ENCODE measurements at regions not wholly inside any gene's neighbourhood (a gene's known extent, or its start where the extent isn't known, plus 50 kb on each side); places are given as distances from the start of the nearest gene placed in this dataset.
"Not testable (repeated sequence)": the region's sequence is repeated elsewhere in the genome, so short reads cannot be mapped to it uniquely, and the experiment has no call there.

DNA sequence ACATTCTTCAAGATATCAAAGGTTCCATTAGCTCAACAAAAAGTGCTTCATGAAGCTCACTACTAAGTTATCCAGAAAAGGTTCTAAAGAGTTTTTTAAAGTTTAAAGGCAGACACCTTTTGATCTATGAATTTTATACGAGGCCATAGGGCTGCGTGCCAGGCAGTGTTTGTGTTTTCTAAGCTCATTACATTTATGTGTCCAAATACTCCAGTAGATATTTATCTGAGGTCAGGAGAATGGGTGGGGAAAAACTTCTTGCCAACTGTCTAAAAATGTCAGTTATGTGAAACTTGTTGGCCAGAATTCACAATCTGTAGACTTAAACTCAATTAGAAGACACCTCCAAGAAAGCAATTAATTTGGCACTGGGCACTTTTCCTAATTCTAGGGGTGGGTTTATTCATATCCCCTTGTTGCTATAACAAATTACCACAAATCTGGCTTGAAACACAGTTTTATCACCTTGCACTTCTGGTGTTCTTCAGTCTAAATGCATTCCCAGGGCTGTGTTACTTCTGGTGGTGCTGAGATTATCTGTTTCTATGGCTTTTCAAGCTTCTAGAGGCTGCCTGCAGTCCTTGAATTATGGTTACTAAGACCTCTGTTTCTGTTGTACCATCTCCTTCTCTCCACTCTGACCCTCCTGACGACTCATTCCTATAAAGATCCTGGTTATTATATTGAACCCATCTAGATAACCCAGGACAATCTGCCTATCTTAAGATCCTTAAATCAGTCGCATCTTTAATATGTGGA lies 1030.4 kb upstream of the CNTN5 start:
- no peak for DNase-seq

DNA sequence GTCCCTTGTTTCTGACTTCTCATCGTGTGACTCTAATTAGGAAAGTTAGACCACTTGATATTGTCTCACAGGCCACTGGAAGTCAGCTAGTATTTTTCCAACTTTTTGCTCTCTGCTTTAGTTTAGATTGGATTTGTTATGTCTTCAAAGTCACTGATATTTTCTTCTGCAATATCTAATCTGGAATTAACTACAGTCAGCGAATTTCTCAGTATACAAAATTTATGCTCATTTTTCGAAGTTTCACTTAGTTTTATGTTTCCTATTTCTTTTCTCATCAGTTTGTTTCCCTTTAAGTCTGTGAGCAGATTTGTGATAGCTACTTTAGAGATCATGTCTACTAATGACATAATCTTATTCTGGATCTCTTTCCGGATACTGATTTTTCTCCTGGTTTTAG lies 1027.2 kb upstream of the CNTN5 start:
- no peak for DNase-seq

DNA sequence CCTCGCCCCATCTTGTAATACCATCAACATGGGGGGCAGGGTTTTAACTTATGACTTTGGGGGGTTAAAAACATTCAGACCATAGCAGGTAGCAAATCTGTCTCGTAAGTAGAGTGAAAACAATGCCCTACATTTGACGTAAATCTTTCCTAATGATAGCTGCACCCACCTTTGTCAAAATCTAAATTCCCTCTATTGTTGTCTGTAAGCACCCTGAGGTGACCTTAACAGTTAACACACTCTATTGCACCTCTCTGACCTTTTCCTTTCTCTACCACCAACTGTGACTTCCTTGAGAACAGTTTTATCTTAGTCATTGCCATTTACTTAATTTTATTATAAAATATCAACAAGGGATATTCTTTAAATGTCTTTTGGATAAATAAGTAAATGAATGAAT lies 1024.9 kb upstream of the CNTN5 start:
- no peak for DNase-seq

DNA sequence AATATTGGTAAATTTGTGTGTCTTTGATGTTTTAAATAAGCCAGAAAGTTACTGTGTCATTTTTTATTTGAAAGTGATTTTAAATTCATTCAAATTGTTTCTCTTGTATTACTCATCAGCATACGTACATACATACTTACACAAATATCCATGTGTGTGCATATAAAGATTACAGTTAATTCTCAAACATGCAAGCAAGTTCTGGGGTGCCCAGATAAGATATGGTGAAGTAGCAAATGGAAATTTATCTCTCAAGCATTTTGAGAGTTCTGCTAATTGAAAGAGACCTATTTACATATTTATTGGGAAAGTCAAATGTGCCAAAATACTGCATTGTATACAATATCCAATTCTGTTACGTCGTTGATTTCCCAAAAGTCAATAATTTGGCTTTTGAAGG lies 1024.0 kb upstream of the CNTN5 start:
- no peak for DNase-seq

DNA sequence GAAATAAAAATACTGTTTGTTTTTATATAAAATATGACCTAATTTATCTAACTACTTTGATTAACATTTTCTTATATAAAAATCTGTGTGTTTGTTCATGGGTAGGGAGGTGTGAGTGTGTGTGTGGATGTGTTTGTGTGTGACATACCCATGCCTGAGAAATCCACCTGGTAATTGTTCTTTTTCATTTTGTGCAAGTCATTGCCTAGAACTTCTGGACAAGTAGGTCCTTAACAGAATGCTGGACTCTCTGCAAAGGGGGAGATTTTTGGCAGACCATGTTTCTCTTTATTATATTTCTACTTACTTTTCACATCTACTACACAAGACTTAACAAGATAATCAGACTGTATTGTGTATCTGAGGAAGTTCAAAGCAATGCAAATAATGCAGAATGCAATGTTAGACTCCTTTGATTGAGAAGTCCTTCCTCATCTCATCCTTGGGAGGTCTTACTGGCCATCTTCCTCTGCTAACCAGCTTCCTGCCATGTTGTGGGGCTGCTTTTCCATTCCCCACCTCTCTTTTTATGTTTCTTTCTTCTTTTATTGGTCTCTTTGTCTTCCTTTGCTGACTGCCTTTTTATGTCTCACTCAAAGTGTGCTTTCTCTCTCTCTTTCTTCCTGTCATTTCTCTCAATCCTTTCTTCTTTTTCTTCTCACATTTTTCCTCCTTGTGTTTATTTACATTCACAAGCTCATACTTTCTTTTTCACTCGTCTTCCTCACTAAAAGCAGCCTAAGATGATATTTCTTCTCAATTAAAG lies 1017.0 kb upstream of the CNTN5 start:
- no peak for DNase-seq

DNA sequence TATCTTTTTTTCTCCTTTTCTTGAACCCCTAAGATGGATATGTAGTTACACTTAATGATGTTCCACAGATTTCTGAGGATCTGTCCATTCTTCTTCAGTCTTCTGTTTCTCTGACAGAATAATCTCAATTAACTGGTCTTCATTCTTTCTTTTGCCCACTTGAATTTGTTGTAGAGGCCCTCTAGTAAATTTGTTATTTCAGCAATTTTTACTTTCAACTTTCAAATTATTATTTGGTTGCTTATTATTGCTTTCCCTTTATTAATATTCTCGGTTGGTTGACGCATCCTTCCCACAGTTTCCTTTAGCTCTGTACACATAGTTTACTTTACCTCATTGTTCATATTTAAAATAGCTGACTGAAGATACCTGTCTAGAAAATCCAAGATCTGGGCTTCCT lies 1013.7 kb upstream of the CNTN5 start:
- DNase-seq, result no peak

DNA sequence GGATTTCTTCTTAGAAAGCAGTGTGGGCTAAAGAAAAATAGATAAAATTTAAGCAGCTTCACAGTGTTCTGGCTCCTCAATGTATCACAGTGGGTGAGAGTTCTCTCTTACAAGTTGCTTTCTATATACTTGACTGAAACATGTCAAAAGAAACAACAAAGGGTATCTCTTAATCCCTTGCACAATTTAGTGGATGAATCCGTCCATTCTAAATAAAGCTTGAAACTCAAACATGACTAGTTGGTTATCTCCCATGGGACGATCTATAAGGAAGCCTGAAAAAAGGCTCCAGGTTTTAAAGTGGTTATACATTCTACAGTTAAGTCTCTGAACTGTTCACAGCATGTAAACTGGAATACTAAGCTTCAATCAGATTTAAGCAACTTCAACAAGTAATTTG lies 993.1 kb upstream of the CNTN5 start:
- DNase-seq, result no peak

DNA sequence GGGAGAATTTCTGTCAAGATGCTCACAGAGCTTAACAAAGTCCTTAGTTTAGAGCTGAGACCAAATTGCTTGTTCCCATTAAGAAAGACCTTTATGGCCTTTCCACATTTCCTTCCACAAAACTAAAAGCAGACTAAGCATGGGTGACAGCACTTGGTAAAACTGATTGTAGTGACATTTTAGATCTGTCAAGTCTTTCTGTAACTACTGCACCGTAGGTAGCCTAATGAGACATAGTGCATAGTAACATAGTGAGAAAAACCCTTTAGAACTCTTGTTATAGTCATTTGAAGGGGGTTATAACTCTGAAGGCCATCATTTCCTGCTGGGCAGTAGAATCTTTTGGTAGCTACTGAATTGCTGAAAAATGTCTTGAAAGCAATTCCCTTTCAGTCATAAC lies 990.9 kb upstream of the CNTN5 start:
- no peak for DNase-seq

DNA sequence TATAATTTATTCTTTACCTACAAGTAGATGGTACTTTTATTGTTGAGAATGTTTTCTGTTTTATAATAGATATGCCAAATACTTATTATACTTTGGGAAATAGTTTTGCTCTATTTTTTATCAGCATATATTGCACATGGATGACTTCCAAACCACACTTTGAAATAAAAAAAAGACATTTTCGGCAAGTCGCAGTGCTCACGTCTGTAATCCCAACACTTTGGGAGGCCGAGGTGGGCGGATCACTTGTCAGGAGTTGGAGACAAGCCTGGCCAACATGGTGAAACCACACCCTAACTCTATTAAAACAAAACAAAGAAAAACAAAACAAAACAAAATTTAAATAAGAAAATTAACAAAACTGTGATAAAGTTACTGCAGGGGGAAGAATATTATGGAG lies 983.9 kb upstream of the CNTN5 start:
- no peak for DNase-seq

DNA sequence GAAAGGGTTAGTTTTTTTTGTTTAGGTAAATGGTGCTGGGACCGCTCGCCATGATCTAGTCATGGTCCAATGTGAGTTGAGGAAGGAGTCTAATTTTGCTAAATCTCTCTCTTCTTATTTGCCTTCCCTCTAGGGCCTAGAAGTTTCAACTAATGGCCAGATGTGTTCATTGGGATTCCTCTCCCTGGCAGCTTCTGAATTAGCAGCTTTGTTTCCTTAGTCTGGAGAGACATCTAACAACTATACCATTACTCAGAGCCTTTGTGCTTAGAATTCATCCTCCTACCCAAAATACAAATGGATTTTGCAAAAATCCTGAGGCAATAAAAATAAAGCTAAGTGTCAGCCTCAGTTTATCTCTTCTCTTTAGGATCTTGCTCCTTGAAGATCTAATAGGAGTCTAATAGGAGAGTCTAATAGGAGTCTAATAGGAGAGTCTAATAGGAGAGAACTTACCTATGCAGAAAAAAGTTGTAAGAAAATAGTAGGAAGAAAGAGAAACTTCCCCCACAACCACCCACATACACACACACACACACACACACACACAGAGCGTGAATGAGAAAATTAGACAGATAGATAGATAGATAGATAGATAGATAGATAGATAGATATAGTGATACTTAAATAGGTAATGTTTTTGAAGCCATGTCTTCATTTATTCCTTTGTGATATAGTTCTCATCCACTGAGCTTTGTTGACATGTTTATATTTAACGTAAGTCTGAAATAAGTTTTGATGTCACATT lies 980.5 kb upstream of the CNTN5 start:
- no peak for DNase-seq

DNA sequence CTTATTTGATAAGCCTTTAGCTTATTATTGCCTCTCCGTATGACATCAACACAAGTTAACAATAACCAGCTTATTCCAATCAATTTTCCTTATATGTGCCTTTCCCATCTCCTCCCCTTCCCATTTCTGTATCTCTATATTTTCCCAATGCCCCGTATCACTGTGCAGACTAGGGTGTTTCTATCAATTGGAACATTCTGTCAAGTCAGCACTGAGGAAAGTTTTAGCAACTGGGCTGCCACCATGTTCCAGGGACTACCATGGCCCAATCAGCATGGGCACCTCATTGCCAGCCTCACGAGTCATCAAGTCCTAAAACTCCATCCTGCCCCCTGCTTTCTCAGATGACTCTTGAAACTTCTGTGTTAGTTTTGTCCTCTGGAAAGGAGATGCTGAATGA lies 973.1 kb upstream of the CNTN5 start:
- DNase-seq, result no peak

DNA sequence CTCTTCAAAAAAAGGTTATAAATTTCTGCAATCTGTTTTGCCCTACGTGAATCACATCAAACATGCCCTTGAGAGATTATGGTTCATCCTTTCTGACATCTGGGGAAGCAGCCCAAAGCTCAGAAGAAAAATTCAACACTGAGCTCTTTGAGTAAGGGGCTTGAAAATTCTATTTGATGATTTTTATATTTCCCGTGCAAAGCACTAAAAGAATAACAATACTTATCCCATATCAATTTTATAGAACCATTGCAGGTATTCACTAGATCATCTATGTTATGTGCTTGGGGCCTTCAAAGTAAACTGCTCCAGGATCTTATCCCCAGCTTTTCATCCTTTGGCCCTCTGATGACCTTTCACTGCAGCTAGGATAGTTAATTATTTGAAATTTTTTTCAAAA lies 966.9 kb upstream of the CNTN5 start:
- DNase-seq, result no peak

DNA sequence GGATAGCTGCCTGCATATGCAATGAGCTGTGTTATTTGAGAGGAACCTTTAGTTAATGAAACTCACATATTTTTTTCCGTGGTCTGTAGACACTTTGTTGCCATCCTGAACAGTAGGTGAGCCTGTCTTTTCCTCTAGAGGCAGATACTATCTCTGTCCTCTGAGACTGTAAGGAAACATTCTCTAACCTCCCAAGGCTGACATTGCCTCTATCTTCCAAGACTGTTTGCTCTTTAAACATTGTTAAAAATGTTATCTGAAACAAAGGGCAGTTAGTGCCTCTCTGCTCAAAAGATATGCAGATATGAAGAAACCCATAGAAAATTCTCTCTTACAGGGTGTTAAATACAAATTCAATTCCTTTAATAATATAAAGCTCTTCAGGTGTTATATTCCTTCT lies 963.8 kb upstream of the CNTN5 start:
- DNase-seq, result no peak

DNA sequence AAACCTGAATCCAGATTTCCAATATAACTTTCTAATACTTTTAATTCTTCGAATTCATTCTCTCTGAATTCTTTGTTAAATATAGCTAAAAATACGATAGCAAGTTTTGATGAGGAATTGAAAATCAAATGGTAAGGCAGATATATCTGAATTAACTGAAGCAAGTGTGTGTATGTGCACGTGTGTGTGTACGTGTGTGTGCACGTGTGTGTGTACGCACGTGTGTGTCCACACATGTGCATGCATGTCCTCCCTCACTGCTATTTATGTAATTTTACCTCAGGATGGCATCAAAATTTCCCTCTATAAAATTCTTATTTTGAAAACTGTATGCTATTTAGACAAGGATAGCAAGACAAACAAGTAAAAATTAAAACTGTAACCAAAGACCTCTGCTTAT lies 961.3 kb upstream of the CNTN5 start:
- DNase-seq, result no peak

DNA sequence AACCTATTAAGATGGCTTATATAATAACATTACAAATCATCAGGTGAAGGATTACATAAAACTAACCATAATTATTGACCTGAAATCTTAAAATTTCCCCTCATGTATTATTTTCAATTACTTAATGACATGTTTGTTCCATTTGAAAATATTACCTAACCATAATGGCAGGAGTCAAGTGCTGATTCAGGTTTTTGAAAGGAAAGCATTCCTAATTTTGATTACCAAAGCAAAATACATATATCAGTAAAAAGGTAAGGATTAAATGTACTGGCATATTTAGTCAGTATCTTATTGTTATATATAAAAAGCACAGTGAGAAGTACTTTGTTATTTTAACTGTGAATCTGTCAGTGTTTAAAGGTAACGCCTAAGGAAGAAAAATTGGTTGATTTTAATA lies 960.0 kb upstream of the CNTN5 start:
- no peak for DNase-seq

DNA sequence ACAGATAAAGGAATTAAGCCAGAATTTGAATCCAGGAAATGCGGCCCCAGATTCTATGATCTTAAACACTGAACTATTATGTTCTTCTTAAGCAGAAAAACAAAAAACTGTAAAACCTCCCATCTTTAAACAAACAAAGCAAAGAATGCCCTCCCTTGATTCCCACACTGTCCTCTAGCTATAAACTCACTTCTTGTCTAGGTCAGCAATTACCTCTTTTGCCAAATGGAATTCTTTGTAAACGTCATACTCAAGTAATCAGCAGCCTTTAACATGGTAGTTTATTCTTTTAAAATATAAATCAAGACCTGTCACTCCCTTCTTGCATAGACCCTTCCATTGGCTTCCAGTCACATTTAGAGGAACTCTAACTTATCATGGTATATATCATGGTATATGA lies 958.9 kb upstream of the CNTN5 start:
- no peak for DNase-seq

DNA sequence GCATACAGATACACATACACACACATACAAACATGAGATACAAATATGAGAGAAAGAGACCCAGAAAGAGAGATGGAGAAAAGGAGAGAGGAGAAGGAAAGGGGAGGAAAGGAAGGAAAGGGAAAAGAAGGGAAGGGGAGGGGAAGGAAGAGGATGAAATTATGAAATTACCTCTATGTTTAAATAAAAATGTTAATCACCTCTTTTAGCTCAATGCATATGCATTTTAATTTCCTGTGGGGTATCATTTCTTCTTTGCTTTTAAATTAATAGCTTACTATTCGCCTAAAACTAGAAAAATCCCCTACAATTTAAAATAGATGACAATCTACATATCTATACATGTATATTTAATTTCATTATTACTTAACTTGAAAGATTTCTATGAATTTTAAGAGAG lies 958.0 kb upstream of the CNTN5 start:
- no peak for DNase-seq

DNA sequence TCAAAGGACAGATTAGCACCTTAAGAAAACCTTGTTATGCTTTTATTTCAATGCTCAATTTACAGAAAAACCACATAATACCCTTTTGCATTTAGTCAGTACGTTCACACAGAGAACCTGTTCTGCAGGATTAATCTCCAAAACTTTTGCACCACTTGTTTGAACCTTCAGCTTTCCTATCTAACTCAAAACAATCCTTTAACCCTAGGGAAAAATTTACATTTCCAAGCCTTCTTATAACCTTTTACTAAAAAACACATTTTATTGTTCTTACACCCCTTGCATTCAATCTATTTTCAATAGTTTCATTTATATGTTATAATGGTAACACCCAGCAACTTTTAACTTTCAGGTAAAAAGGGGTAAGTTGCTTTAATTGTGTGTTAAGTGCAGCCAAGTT lies 952.5 kb upstream of the CNTN5 start:
- no peak for DNase-seq

DNA sequence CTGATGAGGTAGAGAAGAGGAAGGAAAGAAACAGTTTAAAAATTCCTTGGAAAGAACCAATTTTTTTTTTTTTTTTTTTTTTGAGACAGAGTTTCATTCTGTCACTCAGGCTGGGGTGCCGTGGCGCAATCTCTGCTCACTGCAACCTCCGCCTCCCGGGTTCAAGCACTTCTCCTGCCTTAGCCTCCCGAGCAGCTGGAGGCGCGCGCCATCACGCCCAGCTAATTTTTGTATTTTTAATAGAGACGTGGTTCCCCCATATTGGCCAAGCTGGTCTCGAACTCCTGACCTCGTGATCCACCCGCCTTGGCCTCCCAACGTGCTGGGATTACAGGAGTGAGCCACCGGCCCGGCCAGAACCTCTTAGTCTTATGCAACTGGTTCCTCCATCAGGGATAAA lies 951.6 kb upstream of the CNTN5 start:
- not testable (repeated sequence) for DNase-seq

DNA sequence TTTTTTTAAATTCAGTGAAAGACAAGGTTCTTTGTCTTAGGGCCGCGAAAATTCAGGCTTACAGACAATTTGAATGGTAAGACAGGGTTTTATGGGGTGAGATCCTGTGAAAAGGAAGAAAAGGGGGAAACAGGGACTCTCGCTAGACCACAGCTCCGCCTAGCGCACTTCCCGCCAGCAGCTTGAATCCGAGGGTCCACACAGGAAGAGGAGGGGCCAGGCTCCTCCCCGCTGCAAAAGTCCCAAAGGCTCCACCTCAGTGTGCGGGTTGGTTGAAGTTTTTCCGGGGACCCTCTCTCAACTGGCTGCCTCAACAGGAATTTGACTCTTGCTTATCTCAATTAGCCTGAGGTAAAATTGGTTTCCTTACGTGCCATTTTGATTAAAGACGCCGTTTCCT lies 950.9 kb upstream of the CNTN5 start:
- DNase-seq, result no peak

DNA sequence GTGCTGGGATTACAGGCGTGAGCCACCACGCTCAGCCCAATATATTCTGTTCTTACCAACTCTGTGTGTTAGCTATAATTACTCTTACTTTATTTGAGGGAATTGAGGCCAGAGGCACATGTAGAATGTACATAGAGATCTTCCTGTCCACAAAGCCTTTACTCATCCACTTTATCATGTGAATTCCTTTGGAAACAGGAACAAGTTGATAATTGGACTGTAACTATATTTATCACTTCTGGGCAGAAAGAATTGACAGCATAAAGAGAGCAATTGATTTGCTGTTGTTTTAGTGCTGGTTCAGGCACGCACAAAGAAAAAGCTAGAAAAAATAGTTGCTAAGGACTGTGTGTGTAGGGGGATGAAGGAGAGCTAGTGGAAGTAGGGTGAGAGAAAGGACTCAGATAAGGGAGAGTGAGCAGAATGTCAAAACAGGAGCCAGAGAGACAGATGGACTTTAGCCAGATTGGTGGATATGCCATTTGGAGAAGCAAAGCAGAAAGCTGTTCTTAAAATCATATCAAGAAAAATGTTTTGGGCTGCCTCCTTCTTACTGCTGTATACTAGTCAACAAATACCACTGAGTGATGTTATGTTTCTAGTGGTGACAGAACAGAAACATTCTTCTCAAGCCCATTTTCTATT lies 929.8 kb upstream of the CNTN5 start:
- no peak for DNase-seq

DNA sequence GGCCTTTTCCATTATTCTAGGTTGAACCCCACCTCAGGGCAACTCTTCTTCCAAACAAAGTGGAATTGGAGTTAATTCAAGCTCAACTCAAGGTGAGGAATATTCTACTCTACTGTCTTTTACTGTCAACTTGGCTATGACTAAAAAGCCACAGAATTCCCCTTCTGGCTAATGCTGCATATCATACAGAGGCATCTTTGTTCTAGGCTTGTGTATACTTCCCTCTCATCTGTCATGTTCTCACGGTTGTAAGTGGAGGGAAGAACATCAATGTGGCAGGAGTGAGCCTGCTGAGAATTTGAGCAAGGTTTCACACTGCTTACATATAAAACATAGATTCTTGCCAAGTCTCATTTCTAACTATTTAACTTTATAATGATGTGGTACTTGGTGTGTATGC lies 921.4 kb upstream of the CNTN5 start:
- DNase-seq, result no peak

DNA sequence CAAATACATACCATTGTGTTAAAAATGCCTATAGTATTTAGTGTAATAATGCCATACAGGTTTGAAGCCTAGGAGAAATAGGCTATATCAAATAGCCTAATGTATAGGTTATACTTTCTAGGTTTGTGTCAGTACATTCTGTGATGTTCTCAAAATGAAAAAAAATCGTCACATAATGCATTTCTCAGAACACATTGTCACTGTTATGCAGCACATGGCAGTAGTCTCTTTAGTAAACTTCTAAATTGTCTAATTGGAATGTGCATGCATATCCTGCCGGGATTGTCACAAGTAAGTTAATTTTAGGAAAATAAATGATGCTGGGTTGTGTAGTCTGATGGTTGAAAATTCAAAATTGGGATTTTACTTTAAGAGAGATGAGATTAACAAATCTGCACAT lies 920.1 kb upstream of the CNTN5 start:
- no peak for DNase-seq

DNA sequence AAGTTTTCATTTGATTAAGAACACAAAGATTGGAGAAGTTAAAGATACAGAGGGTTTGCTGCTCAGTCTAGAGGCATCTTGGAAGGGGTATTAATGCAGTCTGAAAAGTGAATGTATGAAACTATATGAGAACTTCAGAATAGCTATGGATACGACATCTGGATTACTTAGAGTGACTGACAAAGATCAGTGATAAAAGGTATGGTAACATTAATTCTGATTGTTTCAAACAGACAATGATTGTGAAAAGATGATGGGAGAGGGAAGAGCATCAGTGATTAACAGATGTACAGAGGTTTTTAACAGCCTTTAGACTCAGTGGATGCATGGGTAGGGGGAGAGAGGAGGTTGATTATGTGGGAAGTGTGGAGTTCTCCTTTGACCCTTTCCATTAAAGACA lies 919.4 kb upstream of the CNTN5 start:
- no peak for DNase-seq

All from NCI-H2081 treated with DMSO at 0.1 percent for 48 hours (cell line).